BLaER1 (cell line): ENCODE measurements at regions not wholly inside any gene's neighbourhood (a gene's known extent, or its start where the extent isn't known, plus 50 kb on each side); places are given as distances from the start of the nearest gene placed in this dataset.
A peak's percentile ranks its signal among the peaks of the same experiment; 100 is the strongest.
"Not testable (repeated sequence)": the region's sequence is repeated elsewhere in the genome, so short reads cannot be mapped to it uniquely, and the experiment has no call there.

Experiments
- H3K27ac ChIP-seq: shearing (Covaris generic); formaldehyde crosslinking; 2 replicates; pipeline ENCODE4 v1.8.1; 2022
- H3K27me3 ChIP-seq: shearing (Covaris generic); formaldehyde crosslinking; 2 replicates; pipeline ENCODE4 v1.8.1; 2022
- H3K36me3 ChIP-seq: shearing (Covaris generic); formaldehyde crosslinking; 2 replicates; pipeline ENCODE4 v1.8.1; 2022
- H3K4me1 ChIP-seq: shearing (Covaris generic); formaldehyde crosslinking; 2 replicates; pipeline ENCODE4 v1.8.1; 2022
- H3K4me2 ChIP-seq: shearing (Covaris generic); formaldehyde crosslinking; 2 replicates; pipeline ENCODE4 v1.8.1; 2022
- H3K4me3 ChIP-seq: shearing (Covaris generic); formaldehyde crosslinking; 2 replicates; pipeline ENCODE4 v1.8.1; 2022
- H3K9ac ChIP-seq: shearing (Covaris generic); formaldehyde crosslinking; 2 replicates; pipeline ENCODE4 v1.8.1; 2022
- H3K9me3 ChIP-seq: shearing (Covaris generic); formaldehyde crosslinking; 2 replicates; pipeline ENCODE4 v1.8.1; 2022
- H4K20me1 ChIP-seq: shearing (Covaris generic); formaldehyde crosslinking; 2 replicates; pipeline ENCODE4 v1.8.1; 2022
- Cebpa-rat ChIP-seq: shearing (Covaris generic); IDR thresholded peaks from 2 replicates; pipeline ENCODE4 v1.8.1; 2022

GRCh38 chr4:3935406-3935805, 169.2 kb downstream of the ADRA2C start:
- not testable (repeated sequence) for H3K27me3 ChIP-seq, H3K4me1 ChIP-seq, H3K36me3 ChIP-seq, H3K9ac ChIP-seq, H3K27ac ChIP-seq, H3K4me3 ChIP-seq, H4K20me1 ChIP-seq, H3K4me2 ChIP-seq, H3K9me3 ChIP-seq

- Histone ChIP-seq H3K27ac (no peak overlapping the region), H3K4me2 (no peak overlapping the region), H4K20me1 (no peaks in the 10 kb centered on the region), H3K27me3 (no peaks in the 10 kb centered on the region), H3K9me3 (no peaks in the 10 kb centered on the region), H3K9ac (no peak overlapping the region), H3K4me3 (no peak overlapping the region), H3K4me1 (no peaks in the 10 kb centered on the region), H3K36me3 (no peaks in the 10 kb centered on the region)
- no peak for TF ChIP-seq Cebpa-rat
Measured at GRCh38 chr4:3936184-3936583, 170.0 kb downstream of the ADRA2C start.

GRCh38 chr4:3937849-3938562, 171.8 kb downstream of the ADRA2C start:
- H3K27me3 ChIP-seq: not testable (repeated sequence)

GRCh38 chr4:3938676-3939075, 172.5 kb downstream of the ADRA2C start:
- not testable (repeated sequence) for H3K27ac ChIP-seq, H3K27me3 ChIP-seq, H3K9me3 ChIP-seq, H3K4me3 ChIP-seq, H4K20me1 ChIP-seq, H3K4me2 ChIP-seq, H3K36me3 ChIP-seq, H3K9ac ChIP-seq
- H3K4me1 ChIP-seq: peaks cover 14% of the 10 kb centered on the region; the same call in 1 of the 2 replicates

More at GRCh38 chr4:3937849-3938562, 171.8 kb downstream of the ADRA2C start:
- H3K4me3 ChIP-seq, H3K36me3 ChIP-seq, H3K9me3 ChIP-seq, H3K9ac ChIP-seq, H4K20me1 ChIP-seq, H3K27ac ChIP-seq, H3K4me2 ChIP-seq: not testable (repeated sequence)
- peaks cover 14% of the 10 kb centered on the region; the same call in 1 of the 2 replicates for H3K4me1 ChIP-seq

- H3K27ac ChIP-seq, H3K9ac ChIP-seq, H3K4me3 ChIP-seq, H4K20me1 ChIP-seq, H3K4me2 ChIP-seq, H3K27me3 ChIP-seq, H3K9me3 ChIP-seq, H3K36me3 ChIP-seq: not testable (repeated sequence)
- peaks cover 14% of the 10 kb centered on the region; the same call in 1 of the 2 replicates for H3K4me1 ChIP-seq
Measured at GRCh38 chr4:3939954-3940591, 173.9 kb downstream of the ADRA2C start.

GRCh38 chr4:3941735-3942522, 175.7 kb downstream of the ADRA2C start:
- H3K27ac ChIP-seq, H3K4me2 ChIP-seq: not testable (repeated sequence)
- H3K4me1 ChIP-seq: peaks cover 14% of the 10 kb centered on the region; the same call in 1 of the 2 replicates

GRCh38 chr4:3942569-3942971, 176.4 kb downstream of the ADRA2C start:
- H3K27ac ChIP-seq, H3K9ac ChIP-seq, H3K4me3 ChIP-seq, H3K36me3 ChIP-seq, H3K9me3 ChIP-seq, H4K20me1 ChIP-seq, H3K27me3 ChIP-seq: not testable (repeated sequence)
- Histone ChIP-seq H3K4me2 (peak overlapping the region; percentile 57), H3K4me1 (peaks cover 14% of the 10 kb centered on the region; the same call in 1 of the 2 replicates)

More at GRCh38 chr4:3941735-3942522, 175.7 kb downstream of the ADRA2C start:
- H4K20me1 ChIP-seq, H3K9me3 ChIP-seq, H3K9ac ChIP-seq, H3K4me3 ChIP-seq, H3K27me3 ChIP-seq, H3K36me3 ChIP-seq: not testable (repeated sequence)

- not testable (repeated sequence) for H3K36me3 ChIP-seq, H3K9ac ChIP-seq, H4K20me1 ChIP-seq, H3K4me3 ChIP-seq, H3K27ac ChIP-seq, H3K27me3 ChIP-seq, H3K4me2 ChIP-seq, H3K9me3 ChIP-seq
- H3K4me1 ChIP-seq: peaks cover 14% of the 10 kb centered on the region; the same call in 1 of the 2 replicates
Measured at GRCh38 chr4:3943051-3943450, 176.9 kb downstream of the ADRA2C start.

GRCh38 chr4:3945511-3946290, 179.5 kb downstream of the ADRA2C start:
- Histone ChIP-seq H3K27ac (no peak overlapping the region), H3K9me3 (no peaks in the 10 kb centered on the region), H3K4me3 (no peak overlapping the region), H3K4me1 (peaks cover 25% of the 10 kb centered on the region), H3K36me3 (no peaks in the 10 kb centered on the region; the same call in 1 of the 2 replicates), H3K4me2 (no peak overlapping the region), H3K9ac (no peak overlapping the region), H3K27me3 (no peaks in the 10 kb centered on the region), H4K20me1 (no peaks in the 10 kb centered on the region)
- TF ChIP-seq Cebpa-rat: no peak

GRCh38 chr4:3946553-3946952, 180.4 kb downstream of the ADRA2C start:
- H3K9me3 ChIP-seq, H3K36me3 ChIP-seq, H3K27me3 ChIP-seq, H3K4me3 ChIP-seq, H3K9ac ChIP-seq, H4K20me1 ChIP-seq, H3K27ac ChIP-seq, H3K4me2 ChIP-seq: not testable (repeated sequence)
- H3K4me1 ChIP-seq: peaks cover 34% of the 10 kb centered on the region

GRCh38 chr4:3947761-3948160, 181.6 kb downstream of the ADRA2C start:
- H3K4me1 ChIP-seq: peaks cover 34% of the 10 kb centered on the region
- H3K27me3 ChIP-seq, H3K9ac ChIP-seq, H3K27ac ChIP-seq, H3K9me3 ChIP-seq, H3K4me3 ChIP-seq, H3K4me2 ChIP-seq, H3K36me3 ChIP-seq, H4K20me1 ChIP-seq: not testable (repeated sequence)

- H3K27me3 ChIP-seq, H3K27ac ChIP-seq, H4K20me1 ChIP-seq, H3K4me3 ChIP-seq, H3K9me3 ChIP-seq, H3K36me3 ChIP-seq, H3K9ac ChIP-seq, H3K4me2 ChIP-seq: not testable (repeated sequence)
- H3K4me1 ChIP-seq: peaks cover 37% of the 10 kb centered on the region
Measured at GRCh38 chr4:3948210-3948609, 182.0 kb downstream of the ADRA2C start.

GRCh38 chr4:3949916-3950315, 183.7 kb downstream of the ADRA2C start:
- not testable (repeated sequence) for H4K20me1 ChIP-seq, H3K9me3 ChIP-seq, H3K9ac ChIP-seq, H3K4me2 ChIP-seq, H3K4me3 ChIP-seq, H3K36me3 ChIP-seq, H3K27me3 ChIP-seq, H3K27ac ChIP-seq
- H3K4me1 ChIP-seq: peaks cover 50% of the 10 kb centered on the region
